ENCODE measurements at regions not wholly inside any gene's neighbourhood (a gene's known extent, or its start where the extent isn't known, plus 50 kb on each side); places are given as distances from the start of the nearest gene placed in this dataset.

DNA sequence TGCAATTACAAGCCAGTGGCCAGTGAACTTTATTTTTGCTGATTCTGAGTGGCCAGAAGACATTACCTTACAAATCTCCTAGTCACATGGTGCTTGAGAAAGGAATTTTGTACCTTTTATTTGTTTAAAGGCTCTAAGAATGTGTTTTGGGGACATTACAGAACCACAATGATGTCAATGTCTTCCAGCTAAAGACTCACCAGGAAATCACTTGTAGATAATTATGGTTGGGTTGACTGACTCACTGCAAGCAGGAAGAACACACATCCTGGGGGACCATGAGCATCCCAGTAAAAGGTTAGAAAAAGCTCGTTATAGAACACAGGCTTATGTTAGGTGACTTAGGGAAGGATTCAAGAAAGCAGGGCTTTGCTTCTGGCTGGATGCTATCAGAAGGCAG lies 119.4 kb upstream of the FAM9B start:
- Histone ChIP-seq H3K27me3 (ENCODE audit: control insufficient read depth in 1 of 2, insufficient read depth in 2 of 2, low read length in 1 of 2) (peaks cover 0 to 4% of the 10 kb centered on the region in 2 donors), H3K4me1 (ENCODE audit: control insufficient read depth in 1 of 2, insufficient read depth in 2 of 2, low read length in 2 of 2) (no peaks in the 10 kb centered on the region), H3K27ac (ENCODE audit: low read depth in 1 of 2, low read length in 2 of 2) (no peak overlapping the region), H3K4me3 (ENCODE audit: low read length in 2 of 2) (no peak overlapping the region), H3K36me3 (ENCODE audit: control insufficient read depth in 1 of 2, insufficient read depth in 2 of 2, low read length in 1 of 2) (no peaks in the 10 kb centered on the region), H3K9me3 (ENCODE audit: control insufficient read depth, low read length) (no peaks in the 10 kb centered on the region)
- ATAC-seq (ENCODE audit: low FRiP score) = no peak
- no peak for DNase-seq
- WGBS, 2 donors = 88 to 91% methylated on average over 1 of the region's 1 CpG
- intact Hi-C loops (cut with DNase I) = no loop called here

DNA sequence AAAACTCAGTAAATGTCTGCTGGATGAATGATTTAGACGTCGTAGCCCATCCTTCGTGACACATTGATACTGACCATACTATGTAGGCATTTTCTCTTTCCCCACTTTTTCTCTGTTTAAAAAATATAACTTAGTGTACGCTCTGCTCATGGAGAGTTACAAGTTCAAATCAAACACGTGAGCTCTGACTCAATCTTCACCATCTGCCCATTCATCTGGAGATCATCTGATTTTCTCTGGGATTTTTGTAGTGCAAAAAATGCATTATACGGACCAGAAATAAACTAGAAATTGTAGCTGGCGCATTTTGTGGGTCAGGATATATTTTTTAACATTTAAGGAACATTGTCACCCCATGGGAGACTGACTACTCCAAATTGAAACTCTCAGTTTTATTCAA lies 124.7 kb upstream of the FAM9B start:
- Histone ChIP-seq H3K27me3 (ENCODE audit: control insufficient read depth in 1 of 2, insufficient read depth in 2 of 2, low read length in 1 of 2) (peaks cover 0 to 4% of the 10 kb centered on the region in 2 donors), H3K27ac (ENCODE audit: low read depth in 1 of 2, low read length in 2 of 2) (no peak overlapping the region), H3K9me3 (ENCODE audit: control insufficient read depth, low read length) (no peaks in the 10 kb centered on the region), H3K4me3 (ENCODE audit: low read length in 2 of 2) (no peak overlapping the region), H3K4me1 (ENCODE audit: control insufficient read depth in 1 of 2, insufficient read depth in 2 of 2, low read length in 2 of 2) (no peaks in the 10 kb centered on the region), H3K36me3 (ENCODE audit: control insufficient read depth in 1 of 2, insufficient read depth in 2 of 2, low read length in 1 of 2) (no peaks in the 10 kb centered on the region)
- intact Hi-C loops (cut with DNase I) = no loop called here
- no peak for ATAC-seq (ENCODE audit: low FRiP score)
- DNase-seq = no peak
- 82 to 95% methylated on average over 7 of the region's 7 CpGs for WGBS, 2 donors

DNA sequence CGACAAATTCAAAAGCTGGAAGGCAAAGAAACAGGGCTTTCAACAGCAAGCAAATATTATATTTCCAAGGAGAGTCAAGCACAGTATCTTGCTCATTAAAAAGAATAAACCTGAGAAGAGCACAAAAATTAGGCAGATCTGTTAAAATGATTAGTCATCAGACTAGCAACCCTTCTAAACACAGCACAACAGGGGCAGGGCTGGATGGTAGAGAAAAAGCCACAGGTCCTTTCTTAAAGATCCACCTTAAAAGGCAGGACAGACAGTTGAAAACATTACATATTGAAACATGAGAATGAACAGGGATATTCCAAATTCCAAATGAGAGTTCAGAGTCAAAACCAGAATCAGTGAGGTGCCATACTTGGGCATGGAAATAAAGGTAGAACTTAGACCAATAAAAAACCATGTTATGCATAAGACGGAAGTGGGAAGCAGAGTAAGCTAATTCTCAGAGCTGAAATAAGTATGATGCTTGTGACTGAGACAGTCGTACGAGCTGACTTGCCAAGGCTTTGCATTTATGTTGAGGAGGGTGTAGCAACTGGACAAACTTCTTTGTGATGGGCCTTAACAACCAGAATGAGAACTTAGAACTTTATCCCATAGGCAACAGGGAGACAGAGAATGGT lies 126.9 kb upstream of the FAM9B start:
- Histone ChIP-seq H3K4me3 (ENCODE audit: low read length in 2 of 2) (no peak overlapping the region), H3K27ac (ENCODE audit: low read depth in 1 of 2, low read length in 2 of 2) (no peak overlapping the region), H3K27me3 (ENCODE audit: control insufficient read depth in 1 of 2, insufficient read depth in 2 of 2, low read length in 1 of 2) (peaks cover 0 to 4% of the 10 kb centered on the region in 2 donors), H3K36me3 (ENCODE audit: control insufficient read depth in 1 of 2, insufficient read depth in 2 of 2, low read length in 1 of 2) (no peaks in the 10 kb centered on the region), H3K9me3 (ENCODE audit: control insufficient read depth, low read length) (no peaks in the 10 kb centered on the region), H3K4me1 (ENCODE audit: control insufficient read depth in 1 of 2, insufficient read depth in 2 of 2, low read length in 2 of 2) (peaks cover 0 to 3% of the 10 kb centered on the region in 2 donors)
- DNase-seq (no peak), ATAC-seq (ENCODE audit: low FRiP score) (no peak)
- WGBS, 2 donors = 89 to 97% methylated on average over 4 of the region's 4 CpGs
- intact Hi-C loops (cut with DNase I) = no loop called here

DNA sequence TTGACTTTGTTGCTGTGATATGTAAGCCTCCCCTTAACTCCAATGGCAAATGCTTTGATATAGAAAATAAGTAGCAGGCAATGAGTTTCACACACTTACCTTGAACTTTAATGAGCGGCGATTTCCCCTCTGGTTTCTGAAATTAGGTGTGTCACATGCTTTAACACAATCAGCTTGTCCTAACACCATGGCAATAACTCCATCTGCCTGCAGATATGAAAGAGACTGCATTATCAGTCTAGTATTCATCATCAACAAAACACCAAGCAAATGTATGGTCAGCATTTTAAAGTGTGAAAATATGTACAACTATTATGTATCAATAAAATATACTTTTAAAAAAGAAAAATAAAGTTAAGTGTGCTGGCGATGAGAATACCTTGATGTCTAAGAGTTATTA lies 128.8 kb upstream of the FAM9B start:
- no peak overlapping the region for H3K27ac ChIP-seq (ENCODE audit: low read depth in 1 of 2, low read length in 2 of 2)
- peaks cover 0 to 3% of the 10 kb centered on the region in 2 donors for H3K4me1 ChIP-seq (ENCODE audit: control insufficient read depth in 1 of 2, insufficient read depth in 2 of 2, low read length in 2 of 2)
- ATAC-seq (ENCODE audit: low FRiP score) (no peak), DNase-seq (no peak)
- no peak overlapping the region for H3K4me3 ChIP-seq (ENCODE audit: low read length in 2 of 2)
- no peaks in the 10 kb centered on the region for H3K36me3 ChIP-seq (ENCODE audit: control insufficient read depth in 1 of 2, insufficient read depth in 2 of 2, low read length in 1 of 2)
- 90 to 92% methylated on average over 3 of the region's 3 CpGs for WGBS, 2 donors
- H3K27me3 ChIP-seq (ENCODE audit: control insufficient read depth in 1 of 2, insufficient read depth in 2 of 2, low read length in 1 of 2) = no peaks in the 10 kb centered on the region
- no peaks in the 10 kb centered on the region for H3K9me3 ChIP-seq (ENCODE audit: control insufficient read depth, low read length)
- intact Hi-C loops (cut with DNase I) = no loop called here

DNA sequence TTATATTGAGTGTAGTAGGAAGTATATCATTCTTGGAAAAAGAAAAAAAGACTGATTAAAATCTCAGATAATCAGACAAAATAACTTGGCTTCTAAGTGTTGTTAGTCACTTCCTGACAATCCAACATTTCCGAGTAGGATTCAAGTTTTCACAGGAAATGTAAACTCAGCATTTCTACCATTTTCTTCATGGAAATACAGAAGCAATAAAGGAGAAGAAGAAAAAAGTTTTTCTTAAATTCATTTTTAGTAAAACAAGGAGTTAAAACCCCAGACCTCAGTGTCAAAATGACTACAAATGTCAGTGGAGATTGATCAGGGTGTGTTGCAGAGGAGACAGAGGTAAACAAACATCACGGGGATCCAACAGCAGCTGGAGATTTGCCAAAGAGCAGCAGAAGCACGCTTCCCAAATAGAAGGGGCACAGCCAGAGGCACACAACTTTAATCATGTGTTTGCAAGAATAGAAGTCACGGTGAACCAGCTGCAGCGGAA lies 129.3 kb upstream of the FAM9B start:
- H3K4me3 ChIP-seq (ENCODE audit: low read length in 2 of 2) = no peak overlapping the region
- H3K9me3 ChIP-seq (ENCODE audit: control insufficient read depth, low read length) = no peaks in the 10 kb centered on the region
- no peak overlapping the region for H3K27ac ChIP-seq (ENCODE audit: low read depth in 1 of 2, low read length in 2 of 2)
- H3K4me1 ChIP-seq (ENCODE audit: control insufficient read depth in 1 of 2, insufficient read depth in 2 of 2, low read length in 2 of 2) = peaks cover 0 to 3% of the 10 kb centered on the region in 2 donors
- no peaks in the 10 kb centered on the region for H3K27me3 ChIP-seq (ENCODE audit: control insufficient read depth in 1 of 2, insufficient read depth in 2 of 2, low read length in 1 of 2)
- WGBS, 2 donors = 18 to 30% methylated on average over 5 of the region's 5 CpGs
- ATAC-seq (ENCODE audit: low FRiP score) = no peak
- intact Hi-C loops (cut with DNase I) = no loop called here
- DNase-seq = no peak
- H3K36me3 ChIP-seq (ENCODE audit: control insufficient read depth in 1 of 2, insufficient read depth in 2 of 2, low read length in 1 of 2) = no peaks in the 10 kb centered on the region

DNA sequence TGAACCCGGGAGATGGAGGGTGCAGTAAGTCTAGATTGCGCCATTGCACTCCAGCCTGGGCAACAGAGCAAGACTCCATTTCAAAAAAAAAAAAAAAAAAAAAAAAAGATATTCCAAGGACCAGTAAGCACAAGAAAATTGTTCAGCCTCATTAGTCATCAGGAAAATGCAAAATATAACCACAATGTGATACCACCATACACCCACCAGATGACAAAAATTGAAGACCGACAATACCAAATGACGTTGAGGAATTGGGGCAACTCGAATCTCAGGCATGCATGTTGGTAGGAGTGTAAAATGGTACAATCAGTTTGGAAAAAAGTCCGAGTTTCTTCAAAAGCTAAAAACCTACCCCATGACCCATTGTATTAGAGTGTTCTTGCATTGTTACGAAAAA lies 130.2 kb upstream of the FAM9B start:
- WGBS, 2 donors = 91 to 96% methylated on average over 7 of the region's 7 CpGs
- no peak for DNase-seq
- Histone ChIP-seq H3K9me3 (ENCODE audit: control insufficient read depth, low read length) (no peaks in the 10 kb centered on the region), H3K36me3 (ENCODE audit: control insufficient read depth in 1 of 2, insufficient read depth in 2 of 2, low read length in 1 of 2) (no peaks in the 10 kb centered on the region), H3K4me1 (ENCODE audit: control insufficient read depth in 1 of 2, insufficient read depth in 2 of 2, low read length in 2 of 2) (peaks cover 0 to 3% of the 10 kb centered on the region in 2 donors), H3K4me3 (ENCODE audit: low read length in 2 of 2) (no peak overlapping the region), H3K27ac (ENCODE audit: low read depth in 1 of 2, low read length in 2 of 2) (no peak overlapping the region), H3K27me3 (ENCODE audit: control insufficient read depth in 1 of 2, insufficient read depth in 2 of 2, low read length in 1 of 2) (no peaks in the 10 kb centered on the region)
- ATAC-seq (ENCODE audit: low FRiP score) = no peak
- intact Hi-C loops (cut with DNase I) = no loop called here

DNA sequence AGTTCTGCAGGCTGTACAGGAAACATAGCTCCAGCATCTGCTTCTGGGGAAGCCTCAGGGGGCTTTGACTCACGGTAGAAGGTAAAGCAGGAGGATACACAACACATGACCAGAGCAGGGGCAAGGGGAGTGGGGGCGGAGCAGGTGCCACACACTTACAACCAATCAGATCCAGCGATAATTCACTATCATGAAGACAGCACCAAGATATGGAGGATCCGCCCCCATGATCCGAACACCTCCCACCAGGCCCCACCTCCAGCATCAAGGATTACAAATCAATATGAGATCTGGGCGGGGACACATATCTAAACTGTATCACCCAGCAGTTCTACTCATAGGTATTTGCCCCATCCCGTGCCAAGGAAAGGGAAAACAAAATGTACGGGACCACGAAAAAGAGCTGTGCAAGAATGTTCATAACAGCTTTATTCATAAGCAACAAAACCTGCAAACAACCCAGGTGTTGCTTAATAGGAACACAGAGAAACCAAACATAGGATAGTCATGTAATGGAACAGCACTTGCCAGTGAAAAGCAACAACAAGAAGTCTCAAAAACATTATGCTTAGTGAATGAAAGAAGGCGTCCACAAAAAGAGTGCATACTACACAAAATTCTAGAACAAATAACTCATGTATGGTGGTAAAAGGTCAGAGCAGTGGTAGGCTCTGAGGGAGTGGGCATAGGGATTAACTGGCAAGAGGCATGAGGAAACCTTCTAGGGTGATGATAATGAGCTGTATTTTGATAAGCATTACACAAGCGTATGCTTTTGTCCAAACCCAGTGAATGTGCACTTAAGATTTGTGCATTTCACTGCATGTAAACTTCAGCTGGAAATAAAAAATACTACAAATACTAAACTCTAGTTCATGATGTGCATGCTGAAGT lies 130.9 kb upstream of the FAM9B start:
- Histone ChIP-seq H3K36me3 (ENCODE audit: control insufficient read depth in 1 of 2, insufficient read depth in 2 of 2, low read length in 1 of 2) (no peaks in the 10 kb centered on the region), H3K4me1 (ENCODE audit: control insufficient read depth in 1 of 2, insufficient read depth in 2 of 2, low read length in 2 of 2) (peaks cover 0 to 3% of the 10 kb centered on the region in 2 donors), H3K27ac (ENCODE audit: low read depth in 1 of 2, low read length in 2 of 2) (no peak overlapping the region), H3K9me3 (ENCODE audit: control insufficient read depth, low read length) (no peaks in the 10 kb centered on the region), H3K4me3 (ENCODE audit: low read length in 2 of 2) (no peak overlapping the region), H3K27me3 (ENCODE audit: control insufficient read depth in 1 of 2, insufficient read depth in 2 of 2, low read length in 1 of 2) (no peaks in the 10 kb centered on the region)
- intact Hi-C loops (cut with DNase I) = no loop called here
- DNase-seq = no peak
- ATAC-seq (ENCODE audit: low FRiP score) = no peak
- WGBS, 2 donors = 85 to 93% methylated on average over 11 of the region's 11 CpGs

DNA sequence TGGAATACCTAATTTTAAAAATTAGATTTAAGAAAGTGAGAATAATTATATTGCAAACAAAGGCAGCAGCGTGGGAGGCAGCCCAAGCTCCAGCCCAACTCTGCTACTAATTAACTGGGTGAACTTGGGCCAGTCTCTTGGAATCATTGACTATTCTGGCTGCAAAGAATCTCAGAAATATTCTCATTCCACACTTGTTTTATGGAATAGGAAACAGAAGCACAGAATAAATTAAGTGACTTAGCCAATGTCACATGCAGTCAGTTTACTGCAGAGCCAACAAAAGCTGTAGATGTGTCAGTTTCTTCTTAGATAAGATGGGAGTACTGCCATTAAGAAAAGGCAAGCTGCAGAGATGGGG lies 132.6 kb upstream of the FAM9B start:
- Histone ChIP-seq H3K27me3 (ENCODE audit: control insufficient read depth in 1 of 2, insufficient read depth in 2 of 2, low read length in 1 of 2) (no peaks in the 10 kb centered on the region), H3K4me3 (ENCODE audit: low read length in 2 of 2) (no peak overlapping the region), H3K4me1 (ENCODE audit: control insufficient read depth in 1 of 2, insufficient read depth in 2 of 2, low read length in 2 of 2) (peaks cover 0 to 3% of the 10 kb centered on the region in 2 donors), H3K36me3 (ENCODE audit: control insufficient read depth in 1 of 2, insufficient read depth in 2 of 2, low read length in 1 of 2) (no peaks in the 10 kb centered on the region), H3K27ac (ENCODE audit: low read depth in 1 of 2, low read length in 2 of 2) (no peak overlapping the region), H3K9me3 (ENCODE audit: control insufficient read depth, low read length) (no peaks in the 10 kb centered on the region)
- DNase-seq = no peak
- intact Hi-C loops (cut with DNase I) = no loop called here
- ATAC-seq (ENCODE audit: low FRiP score) = no peak
- 83 to 95% methylated on average over 1 of the region's 1 CpG for WGBS, 2 donors

Data from aorta (tissue), 5 donors.